GM23338 (cell line): ENCODE measurements at regions not wholly inside any gene's neighbourhood (a gene's known extent, or its start where the extent isn't known, plus 50 kb on each side); places are given as distances from the start of the nearest gene placed in this dataset.

Experiments used
- ATAC-seq: fragments of 200-7000 bp; cut with Tn5 transposase; 3 replicates; pipeline ENCODE4 v1.9.1; 2020
- DNase-seq: peaks from one replicate; pipeline ENCODE4 v3.0.0-alpha.2; 2015; ENCODE audit warnings: low spot score
- H2AFZ ChIP-seq: fragments of 200-600 bp; sonication (generic); 2 replicates; pipeline ENCODE4 v1.8.0; 2016; ENCODE audit warnings: antibody characterized with exemption, mild to moderate bottlenecking, moderate library complexity
- H3F3A ChIP-seq: fragments of 200-600 bp; sonication (generic); replicated peaks from 2 replicates; pipeline ENCODE4 v1.8.0; 2017; ENCODE audit warnings: antibody characterized with exemption, mixed run types, low read depth
- H3K27ac ChIP-seq: fragments of 200-600 bp; sonication (generic); 2 replicates; pipeline ENCODE4 v1.6.1; 2016; ENCODE audit warnings: low read depth
- H3K27me3 ChIP-seq: fragments of 200-600 bp; sonication (generic); 2 replicates; pipeline ENCODE4 v1.8.0; 2016; ENCODE audit warnings: mild to moderate bottlenecking, mixed run types, moderate library complexity; ENCODE audit not compliant: insufficient read depth
- H3K36me3 ChIP-seq: fragments of 200-600 bp; sonication (generic); 2 replicates; pipeline ENCODE4 v1.8.0; 2016; ENCODE audit warnings: mild to moderate bottlenecking; ENCODE audit not compliant: insufficient read depth
- H3K4me1 ChIP-seq: fragments of 200-600 bp; sonication (generic); 2 replicates; pipeline ENCODE4 v1.8.0; 2016; ENCODE audit warnings: mild to moderate bottlenecking, moderate library complexity; ENCODE audit not compliant: insufficient read depth
- H3K4me2 ChIP-seq: fragments of 200-600 bp; sonication (generic); 2 replicates; pipeline ENCODE4 v1.7.1; 2017; ENCODE audit warnings: mixed run types
- H3K4me3 ChIP-seq: fragments of 200-600 bp; sonication (generic); 2 replicates; pipeline ENCODE4 v1.6.1; 2016; ENCODE audit warnings: mixed run types
- H3K79me2 ChIP-seq: fragments of 200-600 bp; sonication (generic); replicated peaks from 2 replicates; pipeline ENCODE4 v1.8.0; 2017; ENCODE audit warnings: mild to moderate bottlenecking; ENCODE audit not compliant: insufficient read depth
- H3K9me2 ChIP-seq: fragments of 200-600 bp; sonication (generic); 2 replicates; pipeline ENCODE4 v1.8.0; 2017; ENCODE audit not compliant: insufficient read depth
- H4K20me1 ChIP-seq: fragments of 200-600 bp; sonication (generic); replicated peaks from 2 replicates; pipeline ENCODE4 v1.8.0; 2017; ENCODE audit warnings: mild to moderate bottlenecking; ENCODE audit not compliant: insufficient read depth
- H3K27ac Mint-ChIP-seq: 2 replicates; pipeline ENCODE4 v1.8.0; 2020; ENCODE audit warnings: inconsistent platforms, mild to moderate bottlenecking, moderate library complexity, mixed read lengths
- H3K27me3 Mint-ChIP-seq: 3 replicates; pipeline ENCODE4 v1.8.0; 2022; ENCODE audit warnings: low read depth, mild to moderate bottlenecking, moderate library complexity, mixed read lengths, inconsistent platforms; ENCODE audit not compliant: insufficient read depth, poor library complexity
- H3K36me3 Mint-ChIP-seq: 3 replicates; pipeline ENCODE4 v1.8.0; 2021; ENCODE audit warnings: low read depth, mild to moderate bottlenecking, inconsistent platforms, moderate library complexity, mixed read lengths
- H3K4me1 Mint-ChIP-seq: 3 replicates; pipeline ENCODE4 v1.8.0; 2020; ENCODE audit warnings: mild to moderate bottlenecking, inconsistent platforms, mixed read lengths
- H3K4me3 Mint-ChIP-seq: 3 replicates; pipeline ENCODE4 v1.8.0; 2021; ENCODE audit warnings: moderate library complexity, mild to moderate bottlenecking, inconsistent platforms, mixed read lengths
- H3K9me3 Mint-ChIP-seq: 3 replicates; pipeline ENCODE4 v1.8.0; 2020; ENCODE audit warnings: moderate library complexity, mild to moderate bottlenecking, inconsistent platforms, mixed read lengths
- CREB1 ChIP-seq: fragments of 250-450 bp; sonication (Bioruptor Pico); IDR thresholded peaks from 2 replicates; pipeline ENCODE4 v1.5.0; 2020; ENCODE audit warnings: low read depth, mild to moderate bottlenecking, moderate library complexity
- ETS1 ChIP-seq: IDR thresholded peaks from 2 replicates; pipeline ENCODE4 v1.6.1; 2016; ENCODE audit warnings: antibody characterized with exemption
- EZH2 ChIP-seq: fragments of 200-600 bp; sonication (generic); IDR thresholded peaks from one replicate; pipeline ENCODE4 v1.8.0; 2017; ENCODE audit warnings: antibody characterized with exemption, mild to moderate bottlenecking, low read depth; ENCODE audit not compliant: unreplicated experiment
- EZH2phosphoT487 ChIP-seq: fragments of 200-600 bp; sonication (generic); IDR thresholded peaks from one replicate; pipeline ENCODE4 v1.8.1; 2018; ENCODE audit warnings: antibody characterized with exemption; ENCODE audit not compliant: unreplicated experiment
- JUNB ChIP-seq: IDR thresholded peaks from one replicate; pipeline ENCODE4 v1.6.1; 2016; ENCODE audit warnings: antibody characterized with exemption; ENCODE audit not compliant: unreplicated experiment
- NANOG ChIP-seq: IDR thresholded peaks from 2 replicates; pipeline ENCODE4 v1.6.1; 2016; ENCODE audit warnings: antibody characterized with exemption, borderline replicate concordance
- POLR2AphosphoS5 ChIP-seq: IDR thresholded peaks from 2 replicates; pipeline ENCODE4 v1.6.1; 2016; ENCODE audit warnings: antibody characterized with exemption, low read depth
- STAT1 ChIP-seq: IDR thresholded peaks from one replicate; pipeline ENCODE4 v1.6.1; 2016; ENCODE audit warnings: antibody characterized with exemption; ENCODE audit not compliant: unreplicated experiment
- ZNF114 ChIP-seq: fragments of 250-450 bp; sonication (Bioruptor Pico); IDR thresholded peaks from 2 replicates; pipeline ENCODE4 v1.5.0; 2020; ENCODE audit warnings: mild to moderate bottlenecking, moderate library complexity
- ZNF331 ChIP-seq: fragments of 250-450 bp; sonication (Bioruptor Pico); IDR thresholded peaks from 2 replicates; pipeline ENCODE4 v1.5.0; 2020; ENCODE audit warnings: low read depth, mild to moderate bottlenecking, moderate library complexity
- TF ChIP-seq, protein P1 (sequence below): fragments of 250-450 bp; sonication (Bioruptor Pico); IDR thresholded peaks from 2 replicates; pipeline ENCODE4 v1.5.0; 2020; ENCODE audit warnings: mild to moderate bottlenecking, moderate library complexity
- TF ChIP-seq, protein P2 (sequence below): IDR thresholded peaks from one replicate; pipeline ENCODE4 v1.6.1; 2018; ENCODE audit warnings: antibody characterized with exemption; ENCODE audit not compliant: unreplicated experiment
- TF ChIP-seq, protein P3 (sequence below), 2 experiments: fragments of 200-600 bp in 1 of 2; sonication (generic) in 1 of 2; conservative IDR thresholded peaks; 2 replicates each; pipeline versions ENCODE4 v1.5.1 to v1.6.1; 2016 to 2017; ENCODE audit warnings: antibody characterized with exemption in 2 of 2, low read depth in 2 of 2, mild to moderate bottlenecking in 2 of 2, moderate library complexity in 1 of 2

DNA sequence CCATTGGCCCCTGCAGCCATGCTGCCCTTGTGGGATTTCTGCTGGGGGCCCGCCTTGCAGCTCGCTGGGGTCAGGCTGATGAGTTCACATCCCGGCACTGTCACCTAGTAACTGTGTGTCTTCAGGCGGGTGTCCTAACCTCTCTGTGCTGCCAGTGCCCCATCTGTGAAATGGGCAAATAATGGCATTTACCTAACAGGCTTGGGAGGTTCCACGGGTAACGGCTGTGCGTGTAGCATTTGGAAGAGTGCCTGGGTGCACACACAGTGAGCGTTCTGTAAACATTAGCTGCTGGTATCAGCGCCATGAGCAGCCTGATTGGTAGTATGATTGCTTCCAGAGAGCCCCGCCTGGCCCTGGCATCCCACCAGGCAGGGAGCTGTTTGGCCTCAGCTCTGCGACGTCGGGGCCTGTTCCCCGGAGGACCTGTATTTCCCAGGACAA, 167.3 kb upstream of the GSE1 start:
- Histone ChIP-seq H3K79me2 (no peaks in the 10 kb centered on the region), H3K4me2 (no peak overlapping the region), H2AFZ (no peak overlapping the region), H3F3A (no peaks in the 10 kb centered on the region), H4K20me1 (no peaks in the 10 kb centered on the region), H3K4me1 (peaks cover 4% of the 10 kb centered on the region; the same call in 1 of the 2 replicates), H3K27ac (no peak overlapping the region), H3K36me3 (no peaks in the 10 kb centered on the region), H3K27me3 (no peaks in the 10 kb centered on the region), H3K9me2 (no peaks in the 10 kb centered on the region), H3K4me3 (no peak overlapping the region)
- Mint-ChIP-seq H3K27ac (no peak overlapping the region), H3K36me3 (no peaks in the 10 kb centered on the region), H3K4me3 (no peak overlapping the region), H3K4me1 (peaks cover 28% of the 10 kb centered on the region), H3K9me3 (no peaks in the 10 kb centered on the region), H3K27me3 (peaks cover 30% of the 10 kb centered on the region)
- ATAC-seq (no peak), DNase-seq (no peak)
- TF ChIP-seq ZNF331 (CRISPR knock-in tag) (no peak), POLR2AphosphoS5 (no peak), JUNB (no peak), ZNF114 (CRISPR knock-in tag) (no peak), NANOG (no peak), STAT1 (no peak), CREB1 (CRISPR knock-in tag) (no peak), ETS1 (no peak), EZH2phosphoT487 (no peak), EZH2 (no peak)
- TF ChIP-seq, protein P1, sequence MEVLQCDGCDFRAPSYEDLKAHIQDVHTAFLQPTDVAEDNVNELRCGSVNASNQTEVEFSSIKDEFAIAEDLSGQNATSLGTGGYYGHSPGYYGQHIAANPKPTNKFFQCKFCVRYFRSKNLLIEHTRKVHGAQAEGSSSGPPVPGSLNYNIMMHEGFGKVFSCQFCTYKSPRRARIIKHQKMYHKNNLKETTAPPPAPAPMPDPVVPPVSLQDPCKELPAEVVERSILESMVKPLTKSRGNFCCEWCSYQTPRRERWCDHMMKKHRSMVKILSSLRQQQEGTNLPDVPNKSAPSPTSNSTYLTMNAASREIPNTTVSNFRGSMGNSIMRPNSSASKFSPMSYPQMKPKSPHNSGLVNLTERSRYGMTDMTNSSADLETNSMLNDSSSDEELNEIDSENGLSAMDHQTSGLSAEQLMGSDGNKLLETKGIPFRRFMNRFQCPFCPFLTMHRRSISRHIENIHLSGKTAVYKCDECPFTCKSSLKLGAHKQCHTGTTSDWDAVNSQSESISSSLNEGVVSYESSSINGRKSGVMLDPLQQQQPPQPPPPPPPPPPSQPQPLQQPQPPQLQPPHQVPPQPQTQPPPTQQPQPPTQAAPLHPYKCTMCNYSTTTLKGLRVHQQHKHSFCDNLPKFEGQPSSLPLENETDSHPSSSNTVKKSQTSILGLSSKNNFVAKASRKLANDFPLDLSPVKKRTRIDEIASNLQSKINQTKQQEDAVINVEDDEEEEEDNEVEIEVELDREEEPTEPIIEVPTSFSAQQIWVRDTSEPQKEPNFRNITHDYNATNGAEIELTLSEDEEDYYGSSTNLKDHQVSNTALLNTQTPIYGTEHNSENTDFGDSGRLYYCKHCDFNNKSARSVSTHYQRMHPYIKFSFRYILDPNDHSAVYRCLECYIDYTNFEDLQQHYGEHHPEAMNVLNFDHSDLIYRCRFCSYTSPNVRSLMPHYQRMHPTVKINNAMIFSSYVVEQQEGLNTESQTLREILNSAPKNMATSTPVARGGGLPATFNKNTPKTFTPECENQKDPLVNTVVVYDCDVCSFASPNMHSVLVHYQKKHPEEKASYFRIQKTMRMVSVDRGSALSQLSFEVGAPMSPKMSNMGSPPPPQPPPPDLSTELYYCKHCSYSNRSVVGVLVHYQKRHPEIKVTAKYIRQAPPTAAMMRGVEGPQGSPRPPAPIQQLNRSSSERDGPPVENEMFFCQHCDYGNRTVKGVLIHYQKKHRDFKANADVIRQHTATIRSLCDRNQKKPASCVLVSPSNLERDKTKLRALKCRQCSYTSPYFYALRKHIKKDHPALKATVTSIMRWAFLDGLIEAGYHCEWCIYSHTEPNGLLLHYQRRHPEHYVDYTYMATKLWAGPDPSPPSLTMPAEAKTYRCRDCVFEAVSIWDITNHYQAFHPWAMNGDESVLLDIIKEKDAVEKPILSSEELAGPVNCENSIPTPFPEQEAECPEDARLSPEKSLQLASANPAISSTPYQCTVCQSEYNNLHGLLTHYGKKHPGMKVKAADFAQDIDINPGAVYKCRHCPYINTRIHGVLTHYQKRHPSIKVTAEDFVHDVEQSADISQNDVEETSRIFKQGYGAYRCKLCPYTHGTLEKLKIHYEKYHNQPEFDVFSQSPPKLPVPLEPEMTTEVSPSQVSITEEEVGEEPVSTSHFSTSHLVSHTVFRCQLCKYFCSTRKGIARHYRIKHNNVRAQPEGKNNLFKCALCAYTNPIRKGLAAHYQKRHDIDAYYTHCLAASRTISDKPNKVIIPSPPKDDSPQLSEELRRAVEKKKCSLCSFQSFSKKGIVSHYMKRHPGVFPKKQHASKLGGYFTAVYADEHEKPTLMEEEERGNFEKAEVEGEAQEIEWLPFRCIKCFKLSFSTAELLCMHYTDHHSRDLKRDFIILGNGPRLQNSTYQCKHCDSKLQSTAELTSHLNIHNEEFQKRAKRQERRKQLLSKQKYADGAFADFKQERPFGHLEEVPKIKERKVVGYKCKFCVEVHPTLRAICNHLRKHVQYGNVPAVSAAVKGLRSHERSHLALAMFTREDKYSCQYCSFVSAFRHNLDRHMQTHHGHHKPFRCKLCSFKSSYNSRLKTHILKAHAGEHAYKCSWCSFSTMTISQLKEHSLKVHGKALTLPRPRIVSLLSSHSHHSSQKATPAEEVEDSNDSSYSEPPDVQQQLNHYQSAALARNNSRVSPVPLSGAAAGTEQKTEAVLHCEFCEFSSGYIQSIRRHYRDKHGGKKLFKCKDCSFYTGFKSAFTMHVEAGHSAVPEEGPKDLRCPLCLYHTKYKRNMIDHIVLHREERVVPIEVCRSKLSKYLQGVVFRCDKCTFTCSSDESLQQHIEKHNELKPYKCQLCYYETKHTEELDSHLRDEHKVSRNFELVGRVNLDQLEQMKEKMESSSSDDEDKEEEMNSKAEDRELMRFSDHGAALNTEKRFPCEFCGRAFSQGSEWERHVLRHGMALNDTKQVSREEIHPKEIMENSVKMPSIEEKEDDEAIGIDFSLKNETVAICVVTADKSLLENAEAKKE, result no peak
- TF ChIP-seq, protein P2, sequence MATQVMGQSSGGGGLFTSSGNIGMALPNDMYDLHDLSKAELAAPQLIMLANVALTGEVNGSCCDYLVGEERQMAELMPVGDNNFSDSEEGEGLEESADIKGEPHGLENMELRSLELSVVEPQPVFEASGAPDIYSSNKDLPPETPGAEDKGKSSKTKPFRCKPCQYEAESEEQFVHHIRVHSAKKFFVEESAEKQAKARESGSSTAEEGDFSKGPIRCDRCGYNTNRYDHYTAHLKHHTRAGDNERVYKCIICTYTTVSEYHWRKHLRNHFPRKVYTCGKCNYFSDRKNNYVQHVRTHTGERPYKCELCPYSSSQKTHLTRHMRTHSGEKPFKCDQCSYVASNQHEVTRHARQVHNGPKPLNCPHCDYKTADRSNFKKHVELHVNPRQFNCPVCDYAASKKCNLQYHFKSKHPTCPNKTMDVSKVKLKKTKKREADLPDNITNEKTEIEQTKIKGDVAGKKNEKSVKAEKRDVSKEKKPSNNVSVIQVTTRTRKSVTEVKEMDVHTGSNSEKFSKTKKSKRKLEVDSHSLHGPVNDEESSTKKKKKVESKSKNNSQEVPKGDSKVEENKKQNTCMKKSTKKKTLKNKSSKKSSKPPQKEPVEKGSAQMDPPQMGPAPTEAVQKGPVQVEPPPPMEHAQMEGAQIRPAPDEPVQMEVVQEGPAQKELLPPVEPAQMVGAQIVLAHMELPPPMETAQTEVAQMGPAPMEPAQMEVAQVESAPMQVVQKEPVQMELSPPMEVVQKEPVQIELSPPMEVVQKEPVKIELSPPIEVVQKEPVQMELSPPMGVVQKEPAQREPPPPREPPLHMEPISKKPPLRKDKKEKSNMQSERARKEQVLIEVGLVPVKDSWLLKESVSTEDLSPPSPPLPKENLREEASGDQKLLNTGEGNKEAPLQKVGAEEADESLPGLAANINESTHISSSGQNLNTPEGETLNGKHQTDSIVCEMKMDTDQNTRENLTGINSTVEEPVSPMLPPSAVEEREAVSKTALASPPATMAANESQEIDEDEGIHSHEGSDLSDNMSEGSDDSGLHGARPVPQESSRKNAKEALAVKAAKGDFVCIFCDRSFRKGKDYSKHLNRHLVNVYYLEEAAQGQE, result no peak
- TF ChIP-seq, protein P3, sequence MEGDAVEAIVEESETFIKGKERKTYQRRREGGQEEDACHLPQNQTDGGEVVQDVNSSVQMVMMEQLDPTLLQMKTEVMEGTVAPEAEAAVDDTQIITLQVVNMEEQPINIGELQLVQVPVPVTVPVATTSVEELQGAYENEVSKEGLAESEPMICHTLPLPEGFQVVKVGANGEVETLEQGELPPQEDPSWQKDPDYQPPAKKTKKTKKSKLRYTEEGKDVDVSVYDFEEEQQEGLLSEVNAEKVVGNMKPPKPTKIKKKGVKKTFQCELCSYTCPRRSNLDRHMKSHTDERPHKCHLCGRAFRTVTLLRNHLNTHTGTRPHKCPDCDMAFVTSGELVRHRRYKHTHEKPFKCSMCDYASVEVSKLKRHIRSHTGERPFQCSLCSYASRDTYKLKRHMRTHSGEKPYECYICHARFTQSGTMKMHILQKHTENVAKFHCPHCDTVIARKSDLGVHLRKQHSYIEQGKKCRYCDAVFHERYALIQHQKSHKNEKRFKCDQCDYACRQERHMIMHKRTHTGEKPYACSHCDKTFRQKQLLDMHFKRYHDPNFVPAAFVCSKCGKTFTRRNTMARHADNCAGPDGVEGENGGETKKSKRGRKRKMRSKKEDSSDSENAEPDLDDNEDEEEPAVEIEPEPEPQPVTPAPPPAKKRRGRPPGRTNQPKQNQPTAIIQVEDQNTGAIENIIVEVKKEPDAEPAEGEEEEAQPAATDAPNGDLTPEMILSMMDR (conservative IDR thresholded peaks at IDR 0.05; ENCODE audit: low read depth in 2 of 2), result no peak
